ENCODE measurements at regions not wholly inside any gene's neighbourhood (a gene's known extent, or its start where the extent isn't known, plus 50 kb on each side); places are given as distances from the start of the nearest gene placed in this dataset.

DNA sequence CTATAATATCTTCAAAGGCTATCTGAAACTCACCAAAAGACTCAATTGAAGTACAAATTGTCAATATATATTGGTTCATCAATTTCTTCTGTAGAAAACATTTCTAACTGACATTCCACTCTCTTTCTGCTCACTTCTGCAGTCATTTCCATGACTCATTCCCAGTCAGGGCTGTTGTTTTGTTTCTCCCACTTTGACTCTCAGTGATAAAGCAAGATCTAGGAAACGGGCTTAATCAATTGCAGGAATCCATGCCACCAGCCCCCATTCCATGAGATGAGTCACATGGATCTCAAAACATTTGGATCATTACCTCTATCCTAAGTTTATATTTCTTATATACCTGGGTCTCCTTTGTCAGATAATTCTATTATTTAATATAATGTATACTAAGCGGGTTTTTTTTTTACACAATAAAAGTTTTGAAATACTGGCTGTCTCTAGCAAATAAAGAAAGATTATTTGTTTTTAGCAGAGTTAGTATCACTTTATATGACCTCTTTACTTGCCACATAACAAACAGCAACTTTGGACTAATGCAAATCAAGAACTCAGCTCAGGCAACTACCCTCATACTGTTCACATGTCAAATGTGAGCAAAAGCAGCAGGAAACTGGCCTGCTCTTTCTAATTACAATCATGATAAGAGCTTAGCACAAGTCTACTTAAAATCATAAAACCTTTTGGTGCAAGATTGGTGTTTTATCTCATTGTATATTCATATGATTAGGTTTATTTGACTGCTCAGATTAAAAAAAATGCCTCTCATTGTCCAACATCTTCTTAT lies 251.1 kb upstream of the PIK3C3 start:
- no peak for DNase-seq
- no peaks in the 10 kb centered on the region for H3K27me3 ChIP-seq
- TF ChIP-seq, protein P1, sequence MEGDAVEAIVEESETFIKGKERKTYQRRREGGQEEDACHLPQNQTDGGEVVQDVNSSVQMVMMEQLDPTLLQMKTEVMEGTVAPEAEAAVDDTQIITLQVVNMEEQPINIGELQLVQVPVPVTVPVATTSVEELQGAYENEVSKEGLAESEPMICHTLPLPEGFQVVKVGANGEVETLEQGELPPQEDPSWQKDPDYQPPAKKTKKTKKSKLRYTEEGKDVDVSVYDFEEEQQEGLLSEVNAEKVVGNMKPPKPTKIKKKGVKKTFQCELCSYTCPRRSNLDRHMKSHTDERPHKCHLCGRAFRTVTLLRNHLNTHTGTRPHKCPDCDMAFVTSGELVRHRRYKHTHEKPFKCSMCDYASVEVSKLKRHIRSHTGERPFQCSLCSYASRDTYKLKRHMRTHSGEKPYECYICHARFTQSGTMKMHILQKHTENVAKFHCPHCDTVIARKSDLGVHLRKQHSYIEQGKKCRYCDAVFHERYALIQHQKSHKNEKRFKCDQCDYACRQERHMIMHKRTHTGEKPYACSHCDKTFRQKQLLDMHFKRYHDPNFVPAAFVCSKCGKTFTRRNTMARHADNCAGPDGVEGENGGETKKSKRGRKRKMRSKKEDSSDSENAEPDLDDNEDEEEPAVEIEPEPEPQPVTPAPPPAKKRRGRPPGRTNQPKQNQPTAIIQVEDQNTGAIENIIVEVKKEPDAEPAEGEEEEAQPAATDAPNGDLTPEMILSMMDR (IDR thresholded peaks at IDR 0.05) = no peak
- no peak for TF ChIP-seq POLR2A (IDR thresholded peaks at IDR 0.05)
- H3K4me1 ChIP-seq = no peaks in the 10 kb centered on the region
- no peak overlapping the region for H3K4me3 ChIP-seq
- H3K9me3 ChIP-seq = no peaks in the 10 kb centered on the region
- intact Hi-C loops (cut with DNase I; ENCODE audit: low total_unique reads) = no loop called here
- whole genome bisulfite sequencing, 2 donors = 79 to 84% methylated on average over 2 of the region's 2 CpGs
- no peaks in the 10 kb centered on the region for H3K36me3 ChIP-seq (ENCODE audit: low read depth, missing control alignments)
- no peak overlapping the region for H3K27ac ChIP-seq

DNA sequence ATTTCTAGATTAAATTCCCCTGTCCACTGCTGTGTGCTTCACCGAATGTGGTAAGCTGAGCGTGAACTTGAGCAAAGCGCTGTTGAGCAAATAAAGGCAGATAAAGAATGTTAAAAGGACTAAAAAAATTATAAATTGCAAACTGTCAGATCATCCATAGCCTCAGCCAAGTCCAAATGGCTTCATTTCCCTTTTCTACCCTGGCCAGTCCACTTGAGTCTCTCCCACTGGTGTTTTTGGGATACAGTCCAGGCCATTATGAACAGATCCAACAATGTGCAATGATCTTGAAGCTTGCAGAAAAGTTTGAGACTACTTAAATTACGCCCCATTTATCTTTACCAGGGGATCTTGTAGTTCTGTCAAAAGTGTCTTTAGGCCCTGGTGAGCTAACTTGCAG lies 254.6 kb upstream of the PIK3C3 start:
- H3K36me3 ChIP-seq (ENCODE audit: low read depth, missing control alignments) = no peaks in the 10 kb centered on the region
- 61 to 71% methylated on average over 4 of the region's 4 CpGs for WGBS, 2 donors

DNA sequence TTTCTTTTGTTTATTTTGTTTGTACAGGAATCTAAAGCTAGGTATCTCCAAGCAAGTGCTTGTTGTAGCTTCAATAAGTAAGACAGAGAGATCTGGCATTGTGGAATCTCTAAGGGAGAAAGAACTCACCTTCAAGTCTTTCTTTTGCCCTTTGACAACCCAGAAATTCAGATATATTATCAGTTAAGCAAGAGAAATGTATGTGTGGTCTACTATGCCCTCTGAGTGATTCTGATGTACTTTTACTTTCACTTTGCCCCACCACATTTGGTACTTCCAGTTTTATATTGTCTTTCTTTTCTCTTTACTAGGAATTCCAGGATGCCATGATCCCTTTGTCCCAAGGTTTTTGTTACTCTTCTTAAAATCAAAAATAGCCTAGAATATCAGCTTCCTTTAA lies 259.6 kb upstream of the PIK3C3 start:
- TF ChIP-seq, protein P1 (IDR thresholded peaks at IDR 0.05) = no peak
- TF ChIP-seq POLR2A (IDR thresholded peaks at IDR 0.05) = no peak
- Histone ChIP-seq H3K27ac (no peak overlapping the region), H3K36me3 (ENCODE audit: low read depth, missing control alignments) (no peaks in the 10 kb centered on the region), H3K4me3 (no peak overlapping the region), H3K4me1 (no peaks in the 10 kb centered on the region), H3K9me3 (no peaks in the 10 kb centered on the region), H3K27me3 (no peaks in the 10 kb centered on the region)
- intact Hi-C loops (cut with DNase I; ENCODE audit: low total_unique reads) = no loop called here
- DNase-seq = no peak

More for the DNA sequence above, 254.6 kb upstream of the PIK3C3 start:
- TF ChIP-seq, protein P1 (IDR thresholded peaks at IDR 0.05) = no peak
- TF ChIP-seq POLR2A (IDR thresholded peaks at IDR 0.05) = no peak
- Histone ChIP-seq H3K4me3 (no peak overlapping the region), H3K4me1 (no peaks in the 10 kb centered on the region), H3K27ac (no peak overlapping the region), H3K9me3 (no peaks in the 10 kb centered on the region), H3K27me3 (no peaks in the 10 kb centered on the region)
- DNase-seq = no peak
- intact Hi-C loops (cut with DNase I; ENCODE audit: low total_unique reads) = no loop called here

DNA sequence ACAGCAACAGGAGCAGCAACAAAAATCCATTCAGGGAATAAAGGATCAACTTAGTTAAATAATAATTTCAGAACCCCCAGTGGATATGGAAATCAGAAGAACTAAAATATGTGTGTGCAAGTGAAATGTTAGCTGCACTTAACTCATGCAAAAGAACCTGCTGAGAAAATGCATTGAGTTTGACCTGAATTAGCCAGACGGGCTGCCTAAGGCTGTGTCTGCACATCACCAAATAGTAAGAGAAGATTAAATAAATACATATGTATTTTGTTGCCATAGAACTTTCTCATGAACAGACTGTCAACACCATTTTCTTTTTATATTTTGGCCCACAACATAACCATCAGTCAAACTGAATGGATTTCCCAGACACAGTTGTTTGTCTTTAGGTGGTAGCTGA lies 262.0 kb upstream of the PIK3C3 start:
- no peak for TF ChIP-seq POLR2A (IDR thresholded peaks at IDR 0.05)
- WGBS, 2 donors = 76 to 90% methylated on average over 1 of the region's 1 CpG

DNA sequence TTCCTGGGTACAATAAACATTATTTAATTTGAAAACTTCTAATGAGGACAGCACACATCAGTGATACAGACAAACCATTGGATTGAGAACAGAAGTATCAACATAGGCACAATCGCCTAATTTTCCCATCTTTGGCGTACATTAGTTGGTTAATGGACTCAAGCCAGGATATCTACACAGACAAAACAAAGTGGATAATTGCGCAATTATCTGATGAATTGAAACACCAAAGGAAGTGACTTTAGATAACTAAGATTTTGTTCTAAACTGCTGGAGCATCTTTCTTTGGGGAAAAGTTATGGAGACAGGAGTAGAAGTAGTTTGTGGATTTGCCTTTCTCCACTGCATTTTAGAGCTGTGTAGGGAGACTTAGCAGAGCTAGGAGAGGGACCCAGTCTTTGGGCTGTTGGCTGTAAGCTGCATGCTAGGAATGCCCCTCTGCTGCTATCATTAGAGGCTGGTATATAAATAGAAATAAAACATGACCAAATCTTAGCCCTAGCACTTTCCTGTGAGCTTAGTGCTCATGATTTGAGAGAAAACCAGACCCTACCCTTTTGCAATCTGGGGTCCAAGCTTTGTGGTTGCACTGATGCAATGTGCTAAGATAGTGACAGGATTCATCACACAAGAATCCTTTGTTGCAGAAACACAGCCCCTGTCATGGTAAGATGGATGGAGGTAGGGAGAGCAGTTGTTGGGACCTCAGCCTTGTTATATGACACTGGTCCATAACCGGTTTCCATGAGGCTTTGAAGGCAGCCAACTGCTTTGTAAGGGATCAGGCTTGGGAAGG lies 264.5 kb upstream of the PIK3C3 start:
- Histone ChIP-seq H3K4me1 (no peaks in the 10 kb centered on the region), H3K9me3 (no peaks in the 10 kb centered on the region), H3K27ac (no peak overlapping the region), H3K27me3 (no peaks in the 10 kb centered on the region), H3K4me3 (no peak overlapping the region), H3K36me3 (ENCODE audit: low read depth, missing control alignments) (no peaks in the 10 kb centered on the region)
- DNase-seq = no peak
- intact Hi-C loops (cut with DNase I; ENCODE audit: low total_unique reads) = no loop called here
- no peak for TF ChIP-seq POLR2A (IDR thresholded peaks at IDR 0.05)
- TF ChIP-seq, protein P1 (IDR thresholded peaks at IDR 0.05) = no peak
- WGBS, 2 donors = 87 to 88% methylated on average over 4 of the region's 4 CpGs

More for the DNA sequence above, 262.0 kb upstream of the PIK3C3 start:
- Histone ChIP-seq H3K9me3 (no peaks in the 10 kb centered on the region), H3K4me1 (no peaks in the 10 kb centered on the region), H3K27me3 (no peaks in the 10 kb centered on the region), H3K4me3 (no peak overlapping the region), H3K36me3 (ENCODE audit: low read depth, missing control alignments) (no peaks in the 10 kb centered on the region), H3K27ac (no peak overlapping the region)
- intact Hi-C loops (cut with DNase I; ENCODE audit: low total_unique reads) = no loop called here
- no peak for DNase-seq

All from testis (tissue), 2 donors.